Esophagus muscularis mucosa (tissue), 4 donors: ENCODE measurements at regions not wholly inside any gene's neighbourhood (a gene's known extent, or its start where the extent isn't known, plus 50 kb on each side); places are given as distances from the start of the nearest gene placed in this dataset.
A peak's percentile ranks its signal among the peaks of the same experiment; 100 is the strongest.
"Not testable (repeated sequence)": the region's sequence is repeated elsewhere in the genome, so short reads cannot be mapped to it uniquely, and the experiment has no call there.

Experiments
- DNase-seq: peaks from one replicate; pipeline ENCODE4 v3.0.0-alpha.2; 2017; ENCODE audit errors: extremely low spot score
- H3K27ac ChIP-seq, 4 donors: fragments of 200-600 bp; sonication (generic); replicated peaks in 1 of 4; 1 replicate in 3 of 4; 2 replicates in 1 of 4; pipeline ENCODE4 v1.5.1; 2016 to 2019; ENCODE audit warnings: mild to moderate bottlenecking in 1 of 4
- H3K27me3 ChIP-seq, 4 donors: fragments of 200-600 bp; sonication (generic); one replicate each; pipeline versions ENCODE4 v1.5.1 to v1.6.0; 2016 to 2019
- H3K36me3 ChIP-seq, 4 donors: fragments of 200-600 bp; sonication (generic); one replicate each; pipeline ENCODE4 v1.5.1; 2016 to 2019
- H3K4me1 ChIP-seq, 4 donors: fragments of 200-600 bp; sonication (generic); one replicate each; pipeline ENCODE4 v1.5.1; 2016 to 2019
- H3K4me3 ChIP-seq, 4 donors: fragments of 200-600 bp; sonication (generic); 1 replicate in 2 of 4; 2 replicates in 2 of 4; pipeline ENCODE4 v1.5.1; 2016 to 2019; ENCODE audit warnings: mild to moderate bottlenecking in 4 of 4, moderate library complexity in 1 of 4
- H3K9me3 ChIP-seq, 4 donors: fragments of 200-600 bp; sonication (generic); 1 replicate in 3 of 4; 2 replicates in 1 of 4; pipeline ENCODE4 v1.5.1; 2016 to 2019
- CTCF ChIP-seq, 3 experiments: fragments of 200-600 bp in 2 of 3; fragments of 450-650 bp in 1 of 3; sonication (generic) in 2 of 3; IDR thresholded peaks; one replicate each; pipeline ENCODE4 v1.5.1; 2017 to 2019; ENCODE audit warnings: antibody characterized with exemption in 3 of 3, mild to moderate bottlenecking in 2 of 3, moderate library complexity in 1 of 3
- EP300 ChIP-seq: sonication (generic); formaldehyde crosslinking; IDR thresholded peaks from one replicate; pipeline ENCODE4 v1.6.1; 2017; ENCODE audit warnings: antibody characterized with exemption
- POLR2A ChIP-seq: fragments of 450-650 bp; IDR thresholded peaks from one replicate; pipeline ENCODE4 v1.6.1; 2017; ENCODE audit warnings: antibody characterized with exemption, moderate library complexity, mild to moderate bottlenecking, low read depth
- POLR2AphosphoS5 ChIP-seq, 2 donors: sonication (generic); formaldehyde crosslinking; IDR thresholded peaks; one replicate each; pipeline ENCODE4 v1.6.1; 2017; ENCODE audit warnings: antibody characterized with exemption in 2 of 2
- WGBS: methylation state at CpG from one replicate; pipeline ENCODE4 v1.1.5; 2018; 5-methylcytosine and 5-hydroxymethylcytosine counted together
- intact Hi-C: fragments of 100-400 bp; cut with DNase I; formaldehyde crosslinking; loops from one replicate; pipeline ENCODE4 v1.15.1; 2023

- TF ChIP-seq POLR2A (no peak), EP300 (no peak), CTCF (IDR thresholded peaks at IDR 0.05) (no peak), POLR2AphosphoS5 (IDR thresholded peaks at IDR 0.05) (no peak)
- H3K27me3 ChIP-seq: peaks cover 0 to 31% (median 4%) of the 10 kb centered on the region in 4 donors
- no peaks in the 10 kb centered on the region for H3K36me3 ChIP-seq
- peaks cover 0 to 9% (median 4%) of the 10 kb centered on the region in 4 donors for H3K4me1 ChIP-seq
- H3K27ac ChIP-seq: no peak overlapping the region
- peak overlapping the region in 2 of 4 donors; percentile 19 to 31 for H3K4me3 ChIP-seq
- WGBS: 47% methylated on average over 11 of the region's 85 CpGs
- intact Hi-C loops: no loop called here
- H3K9me3 ChIP-seq: peaks cover 0 to 4% (median 0%) of the 10 kb centered on the region in 4 donors
- DNase-seq: no peak
These were observed 396.1 kb downstream of the ZNF33B start for GRCh38 chr10:42242135-42242805.

- H3K27ac ChIP-seq, H3K9me3 ChIP-seq, H3K4me3 ChIP-seq, H3K36me3 ChIP-seq, H3K27me3 ChIP-seq, DNase-seq, intact Hi-C loops, H3K4me1 ChIP-seq: not testable (repeated sequence)
- WGBS: 91% methylated on average over 12 of the region's 13 CpGs
These were observed 402.0 kb downstream of the ZNF33B start for GRCh38 chr10:42236401-42236800.

GRCh38 chr10:42235736-42236135 is 402.6 kb downstream of the ZNF33B start:
- H3K27me3 ChIP-seq, H3K9me3 ChIP-seq, H3K27ac ChIP-seq, intact Hi-C loops, H3K4me3 ChIP-seq, H3K36me3 ChIP-seq, DNase-seq, H3K4me1 ChIP-seq: not testable (repeated sequence)
- WGBS: 92% methylated on average over 6 of the region's 14 CpGs

GRCh38 chr10:42235241-42235640 is 403.1 kb downstream of the ZNF33B start:
- H3K4me1 ChIP-seq, H3K27me3 ChIP-seq, H3K4me3 ChIP-seq, H3K9me3 ChIP-seq, H3K36me3 ChIP-seq, DNase-seq, intact Hi-C loops, H3K27ac ChIP-seq: not testable (repeated sequence)
- WGBS: 100% methylated on average over 1 of the region's 3 CpGs

- WGBS: 100% methylated on average over 3 of the region's 5 CpGs
- DNase-seq: not testable (repeated sequence)
These were observed 403.9 kb downstream of the ZNF33B start for GRCh38 chr10:42234506-42234905.

GRCh38 chr10:42233461-42234206 is 404.7 kb downstream of the ZNF33B start:
- H3K27me3 ChIP-seq, DNase-seq, H3K4me3 ChIP-seq, H3K27ac ChIP-seq, H3K9me3 ChIP-seq, H3K4me1 ChIP-seq, H3K36me3 ChIP-seq, intact Hi-C loops: not testable (repeated sequence)
- 78% methylated on average over 5 of the region's 8 CpGs for WGBS

More at GRCh38 chr10:42234506-42234905, 403.9 kb downstream of the ZNF33B start:
- H3K27ac ChIP-seq, H3K4me3 ChIP-seq, intact Hi-C loops, H3K36me3 ChIP-seq, H3K4me1 ChIP-seq, H3K27me3 ChIP-seq, H3K9me3 ChIP-seq: not testable (repeated sequence)

GRCh38 chr10:42232955-42233354 is 405.4 kb downstream of the ZNF33B start:
- 50% methylated on average over 1 of the region's 1 CpG for WGBS
- H3K9me3 ChIP-seq, H3K36me3 ChIP-seq, H3K4me3 ChIP-seq, H3K27me3 ChIP-seq, intact Hi-C loops, H3K27ac ChIP-seq, DNase-seq, H3K4me1 ChIP-seq: not testable (repeated sequence)

GRCh38 chr10:42230812-42231211 is 407.6 kb downstream of the ZNF33B start:
- H3K27me3 ChIP-seq, H3K9me3 ChIP-seq, H3K36me3 ChIP-seq, H3K4me1 ChIP-seq, intact Hi-C loops, DNase-seq, H3K4me3 ChIP-seq, H3K27ac ChIP-seq: not testable (repeated sequence)
- 74% methylated on average over 4 of the region's 4 CpGs for WGBS

- 74% methylated on average over 2 of the region's 2 CpGs for WGBS
- intact Hi-C loops, H3K4me1 ChIP-seq, DNase-seq, H3K27ac ChIP-seq, H3K27me3 ChIP-seq, H3K36me3 ChIP-seq, H3K9me3 ChIP-seq, H3K4me3 ChIP-seq: not testable (repeated sequence)
These were observed 408.3 kb downstream of the ZNF33B start for GRCh38 chr10:42230115-42230514.

- H3K27ac ChIP-seq, H3K4me3 ChIP-seq, H3K4me1 ChIP-seq, intact Hi-C loops, H3K27me3 ChIP-seq, H3K36me3 ChIP-seq, DNase-seq, H3K9me3 ChIP-seq: not testable (repeated sequence)
These were observed 410.5 kb downstream of the ZNF33B start for GRCh38 chr10:42227859-42228258.

- H3K9me3 ChIP-seq, H3K27ac ChIP-seq, intact Hi-C loops, H3K4me1 ChIP-seq, H3K4me3 ChIP-seq, H3K36me3 ChIP-seq, DNase-seq, H3K27me3 ChIP-seq: not testable (repeated sequence)
- WGBS: 52% methylated on average over 3 of the region's 3 CpGs
These were observed 444.8 kb downstream of the ZNF33B start for GRCh38 chr10:42193588-42193987.
